MM.1S (cell line): ENCODE measurements at regions not wholly inside any gene's neighbourhood (a gene's known extent, or its start where the extent isn't known, plus 50 kb on each side); places are given as distances from the start of the nearest gene placed in this dataset.

ENCODE experiments used
- DNase-seq: peaks from one replicate; pipeline ENCODE4 v3.0.0-alpha.2; 2015
- H2AFZ ChIP-seq: fragments of 300-600 bp; sonication (generic); 2 replicates; pipeline ENCODE4 v1.6.0; 2016; ENCODE audit warnings: antibody characterized with exemption, low read length
- H3F3A ChIP-seq: fragments of 300-600 bp; sonication (generic); 2 replicates; pipeline ENCODE4 v1.6.1; 2016; ENCODE audit warnings: mild to moderate bottlenecking, antibody characterized with exemption, low read length, moderate library complexity, mixed read lengths; ENCODE audit not compliant: insufficient read depth
- H3K27ac ChIP-seq: fragments of 300-600 bp; sonication (generic); 2 replicates; pipeline ENCODE4 v1.5.1; 2016; ENCODE audit warnings: mild to moderate bottlenecking, low read length
- H3K27me3 ChIP-seq: fragments of 300-600 bp; sonication (generic); replicated peaks from 2 replicates; pipeline ENCODE4 v1.6.0; 2016; ENCODE audit warnings: low read length; ENCODE audit not compliant: insufficient read depth
- H3K36me3 ChIP-seq: fragments of 300-600 bp; sonication (generic); replicated peaks from 2 replicates; pipeline ENCODE4 v1.6.1; 2016; ENCODE audit warnings: mild to moderate bottlenecking, low read length, mixed read lengths; ENCODE audit not compliant: insufficient read depth
- H3K4me1 ChIP-seq: fragments of 300-600 bp; sonication (generic); 2 replicates; pipeline ENCODE4 v1.6.1; 2016; ENCODE audit warnings: low read length, mixed read lengths
- H3K4me2 ChIP-seq: fragments of 300-600 bp; sonication (generic); 2 replicates; pipeline ENCODE4 v1.6.0; 2016; ENCODE audit warnings: low read depth, low read length
- H3K4me3 ChIP-seq: fragments of 300-600 bp; sonication (generic); 2 replicates; pipeline ENCODE4 v1.5.1; 2016; ENCODE audit warnings: low read length, mixed read lengths
- H3K79me2 ChIP-seq: fragments of 300-600 bp; sonication (generic); 2 replicates; pipeline ENCODE4 v1.6.1; 2016; ENCODE audit warnings: mixed run types, low read length, mixed read lengths
- H3K9ac ChIP-seq: fragments of 300-600 bp; sonication (generic); 2 replicates; pipeline ENCODE4 v1.6.1; 2016; ENCODE audit warnings: low read length, mixed read lengths
- H3K9me2 ChIP-seq: fragments of 300-600 bp; sonication (generic); replicated peaks from 2 replicates; pipeline ENCODE4 v1.6.1; 2016; ENCODE audit warnings: mild to moderate bottlenecking, low read length, mixed read lengths; ENCODE audit not compliant: insufficient read depth
- H3K9me3 ChIP-seq: fragments of 300-600 bp; sonication (generic); replicated peaks from 2 replicates; pipeline ENCODE4 v1.6.1; 2016; ENCODE audit warnings: mild to moderate bottlenecking, low read length, mixed read lengths; ENCODE audit not compliant: insufficient read depth
- H4K20me1 ChIP-seq: fragments of 300-600 bp; sonication (generic); 2 replicates; pipeline ENCODE4 v1.6.1; 2016; ENCODE audit warnings: mild to moderate bottlenecking, low read length, moderate library complexity, mixed read lengths; ENCODE audit not compliant: insufficient read depth
- EZH2 ChIP-seq: fragments of 300-600 bp; sonication (generic); optimal IDR thresholded peaks from 2 replicates; pipeline ENCODE3; 2017; ENCODE audit warnings: low read depth, mild to moderate bottlenecking, antibody characterized with exemption, low read length, mixed read lengths
- EZH2phosphoT487 ChIP-seq: fragments of 300-600 bp; sonication (generic); IDR thresholded peaks from 2 replicates; pipeline ENCODE4 v1.6.1; 2018; ENCODE audit warnings: antibody characterized with exemption, low read length
- TF ChIP-seq, protein P1 (sequence below): fragments of 300-600 bp; sonication (generic); IDR thresholded peaks from 2 replicates; pipeline ENCODE4 v1.5.1; 2016; ENCODE audit warnings: antibody characterized with exemption, low read length, mixed read lengths

GRCh38 chr4:20393486-20394100, 141.9 kb downstream of the SLIT2 start:
- Histone ChIP-seq H3K4me1 (no peaks in the 10 kb centered on the region), H3K27me3 (no peaks in the 10 kb centered on the region), H2AFZ (no peak overlapping the region), H4K20me1 (no peaks in the 10 kb centered on the region), H3K4me3 (no peak overlapping the region), H3K9me3 (no peaks in the 10 kb centered on the region), H3F3A (no peaks in the 10 kb centered on the region), H3K36me3 (no peaks in the 10 kb centered on the region), H3K9me2 (no peaks in the 10 kb centered on the region), H3K27ac (no peak overlapping the region), H3K9ac (no peak overlapping the region), H3K79me2 (no peaks in the 10 kb centered on the region), H3K4me2 (no peak overlapping the region)
- TF ChIP-seq, protein P1, sequence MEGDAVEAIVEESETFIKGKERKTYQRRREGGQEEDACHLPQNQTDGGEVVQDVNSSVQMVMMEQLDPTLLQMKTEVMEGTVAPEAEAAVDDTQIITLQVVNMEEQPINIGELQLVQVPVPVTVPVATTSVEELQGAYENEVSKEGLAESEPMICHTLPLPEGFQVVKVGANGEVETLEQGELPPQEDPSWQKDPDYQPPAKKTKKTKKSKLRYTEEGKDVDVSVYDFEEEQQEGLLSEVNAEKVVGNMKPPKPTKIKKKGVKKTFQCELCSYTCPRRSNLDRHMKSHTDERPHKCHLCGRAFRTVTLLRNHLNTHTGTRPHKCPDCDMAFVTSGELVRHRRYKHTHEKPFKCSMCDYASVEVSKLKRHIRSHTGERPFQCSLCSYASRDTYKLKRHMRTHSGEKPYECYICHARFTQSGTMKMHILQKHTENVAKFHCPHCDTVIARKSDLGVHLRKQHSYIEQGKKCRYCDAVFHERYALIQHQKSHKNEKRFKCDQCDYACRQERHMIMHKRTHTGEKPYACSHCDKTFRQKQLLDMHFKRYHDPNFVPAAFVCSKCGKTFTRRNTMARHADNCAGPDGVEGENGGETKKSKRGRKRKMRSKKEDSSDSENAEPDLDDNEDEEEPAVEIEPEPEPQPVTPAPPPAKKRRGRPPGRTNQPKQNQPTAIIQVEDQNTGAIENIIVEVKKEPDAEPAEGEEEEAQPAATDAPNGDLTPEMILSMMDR, result no peak
- TF ChIP-seq EZH2, result no peak
- no peak for TF ChIP-seq EZH2phosphoT487
- no peak for DNase-seq

DNA sequence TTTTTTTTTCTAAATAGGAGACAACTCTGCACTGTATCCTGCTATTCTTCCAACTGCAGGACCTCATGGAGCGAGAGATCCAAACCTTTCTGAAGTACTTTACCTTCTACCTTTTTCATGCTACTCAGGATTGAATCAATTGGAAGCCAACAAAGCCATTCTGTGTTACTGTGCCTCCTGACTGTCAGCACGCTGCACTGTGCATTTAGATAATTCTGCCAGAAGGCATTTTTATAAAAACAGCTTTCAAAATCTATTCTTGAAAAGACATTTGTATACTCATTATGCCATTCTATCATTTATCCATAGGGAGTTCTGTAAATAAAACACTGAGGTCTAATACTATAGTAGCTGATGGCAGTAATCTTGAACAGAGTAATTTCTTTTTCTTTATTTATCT, 142.8 kb downstream of the SLIT2 start:
- no peak overlapping the region for H3K4me3 ChIP-seq
- H3K4me2 ChIP-seq, result no peak overlapping the region
- H2AFZ ChIP-seq, result no peak overlapping the region
- H4K20me1 ChIP-seq, result no peaks in the 10 kb centered on the region
- TF ChIP-seq, protein P1, result no peak
- no peak for TF ChIP-seq EZH2phosphoT487
- no peak for TF ChIP-seq EZH2
- H3K79me2 ChIP-seq, result no peaks in the 10 kb centered on the region
- no peak overlapping the region for H3K27ac ChIP-seq
- no peak overlapping the region for H3K9ac ChIP-seq
- H3K36me3 ChIP-seq, result no peaks in the 10 kb centered on the region
- no peaks in the 10 kb centered on the region for H3K9me2 ChIP-seq
- H3K27me3 ChIP-seq, result no peaks in the 10 kb centered on the region
- no peaks in the 10 kb centered on the region for H3K4me1 ChIP-seq
- H3F3A ChIP-seq, result no peaks in the 10 kb centered on the region
- no peak for DNase-seq
- H3K9me3 ChIP-seq, result no peaks in the 10 kb centered on the region

DNA sequence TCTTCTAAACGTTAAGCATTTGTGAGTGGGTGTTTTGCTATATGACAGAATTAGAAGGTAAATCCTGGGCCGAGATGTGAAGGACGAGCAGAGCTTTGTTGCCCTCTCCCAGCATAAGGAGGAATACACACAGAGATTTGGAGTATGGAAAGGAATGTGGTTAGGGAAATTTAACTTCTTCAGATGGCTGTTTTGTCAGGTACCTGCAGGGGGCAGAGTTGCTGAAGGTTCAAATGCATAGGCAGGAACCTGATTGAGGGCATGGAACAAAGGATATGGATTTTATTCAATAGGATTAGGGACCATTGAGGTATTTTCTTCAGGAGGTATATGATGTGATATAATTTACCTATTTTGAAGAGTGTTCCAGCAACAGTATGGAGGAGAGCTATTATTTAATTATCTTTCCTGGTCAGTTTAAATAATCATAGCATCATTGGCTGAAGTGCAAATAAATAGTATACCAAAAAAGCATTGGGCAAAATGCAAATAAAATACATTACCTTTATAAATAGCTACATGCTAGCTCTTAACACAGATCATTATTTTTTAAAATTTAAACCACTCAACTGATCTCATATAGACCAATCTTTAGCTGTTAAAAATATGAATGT, 143.6 kb downstream of the SLIT2 start:
- no peaks in the 10 kb centered on the region for H3K79me2 ChIP-seq
- TF ChIP-seq, protein P1, result peak; percentile 72
- no peak for TF ChIP-seq EZH2
- no peaks in the 10 kb centered on the region for H3K36me3 ChIP-seq
- H2AFZ ChIP-seq, result no peak overlapping the region
- no peak overlapping the region for H3K4me2 ChIP-seq
- no peak overlapping the region for H3K9ac ChIP-seq
- no peak overlapping the region for H3K4me3 ChIP-seq
- H3K27ac ChIP-seq, result no peak overlapping the region
- no peaks in the 10 kb centered on the region for H3F3A ChIP-seq
- H3K4me1 ChIP-seq, result no peaks in the 10 kb centered on the region
- no peaks in the 10 kb centered on the region for H3K9me3 ChIP-seq
- no peaks in the 10 kb centered on the region for H3K27me3 ChIP-seq
- H4K20me1 ChIP-seq, result no peaks in the 10 kb centered on the region
- DNase-seq, result no peak
- no peaks in the 10 kb centered on the region for H3K9me2 ChIP-seq
